Bronchial epithelial cell (primary cell): ENCODE measurements at regions not wholly inside any gene's neighbourhood (a gene's known extent, or its start where the extent isn't known, plus 50 kb on each side); places are given as distances from the start of the nearest gene placed in this dataset.
A peak's percentile ranks its signal among the peaks of the same experiment; 100 is the strongest.
"Not testable (repeated sequence)": the region's sequence is repeated elsewhere in the genome, so short reads cannot be mapped to it uniquely, and the experiment has no call there.

Source experiments
- DNase-seq: peaks from one replicate; pipeline ENCODE4 v3.0.0-alpha.2; 2010; ENCODE audit warnings: low read depth
- FAIRE-seq: peaks from 2 replicates; lab custom pipeline; 2011; peaks lifted over from hg19 to GRCh38; lab: Jason Lieb, UNC
- H3K27me3 ChIP-seq: 2 replicates; pipeline ENCODE4 v1.5.1; 2011; ENCODE audit warnings: low read length; ENCODE audit not compliant: control insufficient read depth, insufficient read depth
- H3K36me3 ChIP-seq: 2 replicates; pipeline ENCODE4 v1.5.1; 2011; ENCODE audit warnings: low read length; ENCODE audit not compliant: control insufficient read depth, insufficient read depth
- H3K4me3 ChIP-seq: 2 replicates; pipeline ENCODE4 v1.5.1; 2011; ENCODE audit warnings: mild to moderate bottlenecking, low read depth, low read length, control low read depth
- TF ChIP-seq, protein P1 (sequence below): IDR thresholded peaks from 2 replicates; pipeline ENCODE4 v1.5.1; 2011; ENCODE audit warnings: mild to moderate bottlenecking, moderate library complexity, low read length, control low read depth, inconsistent platforms; ENCODE audit not compliant: insufficient read depth, severe bottlenecking

DNA sequence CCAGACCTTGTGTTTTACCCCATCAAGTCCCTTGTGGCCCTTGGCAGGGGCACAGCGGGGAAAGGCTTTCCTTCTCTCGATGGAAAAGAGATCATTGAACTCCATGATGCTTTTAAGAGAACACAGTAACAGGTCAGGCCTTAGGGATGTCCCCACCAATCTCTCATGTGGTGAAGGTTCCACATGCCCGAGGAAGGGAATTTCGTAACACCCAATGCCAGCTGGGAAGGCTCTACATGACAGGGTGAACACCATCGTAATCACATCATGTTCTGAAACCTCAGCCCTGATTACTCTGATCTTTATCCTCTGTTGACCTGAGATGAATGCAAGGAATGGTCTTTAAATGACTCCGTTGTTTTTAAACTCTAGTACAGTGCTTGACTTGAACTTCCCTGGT, 105.5 kb upstream of the SPAG17 start:
- DNase-seq (no peak), FAIRE-seq (peak; percentile 60)
- Histone ChIP-seq H3K36me3 (no peaks in the 10 kb centered on the region), H3K4me3 (no peak overlapping the region), H3K27me3 (no peaks in the 10 kb centered on the region)
- TF ChIP-seq, protein P1, sequence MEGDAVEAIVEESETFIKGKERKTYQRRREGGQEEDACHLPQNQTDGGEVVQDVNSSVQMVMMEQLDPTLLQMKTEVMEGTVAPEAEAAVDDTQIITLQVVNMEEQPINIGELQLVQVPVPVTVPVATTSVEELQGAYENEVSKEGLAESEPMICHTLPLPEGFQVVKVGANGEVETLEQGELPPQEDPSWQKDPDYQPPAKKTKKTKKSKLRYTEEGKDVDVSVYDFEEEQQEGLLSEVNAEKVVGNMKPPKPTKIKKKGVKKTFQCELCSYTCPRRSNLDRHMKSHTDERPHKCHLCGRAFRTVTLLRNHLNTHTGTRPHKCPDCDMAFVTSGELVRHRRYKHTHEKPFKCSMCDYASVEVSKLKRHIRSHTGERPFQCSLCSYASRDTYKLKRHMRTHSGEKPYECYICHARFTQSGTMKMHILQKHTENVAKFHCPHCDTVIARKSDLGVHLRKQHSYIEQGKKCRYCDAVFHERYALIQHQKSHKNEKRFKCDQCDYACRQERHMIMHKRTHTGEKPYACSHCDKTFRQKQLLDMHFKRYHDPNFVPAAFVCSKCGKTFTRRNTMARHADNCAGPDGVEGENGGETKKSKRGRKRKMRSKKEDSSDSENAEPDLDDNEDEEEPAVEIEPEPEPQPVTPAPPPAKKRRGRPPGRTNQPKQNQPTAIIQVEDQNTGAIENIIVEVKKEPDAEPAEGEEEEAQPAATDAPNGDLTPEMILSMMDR: no peak

DNA sequence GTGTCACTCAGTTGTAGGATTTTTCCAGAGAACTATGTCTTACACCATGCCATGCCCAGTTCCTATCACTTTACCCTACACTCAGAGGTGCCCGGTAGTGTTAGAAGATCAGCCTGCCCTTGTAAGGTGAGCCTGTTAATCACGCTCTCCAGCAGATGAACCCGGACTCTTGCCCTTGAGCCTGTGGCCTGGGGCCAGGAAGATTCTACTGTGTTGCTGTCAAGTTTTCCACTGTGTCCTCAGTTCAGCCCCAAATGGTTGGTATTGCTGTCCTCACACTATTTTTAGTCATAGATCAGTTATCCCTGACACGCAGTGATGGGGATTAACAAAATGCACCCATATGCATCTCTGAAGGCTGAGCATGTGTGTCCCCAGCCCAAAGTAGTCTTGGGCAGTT, 105.0 kb upstream of the SPAG17 start:
- Histone ChIP-seq H3K27me3 (no peaks in the 10 kb centered on the region), H3K36me3 (no peaks in the 10 kb centered on the region), H3K4me3 (no peak overlapping the region)
- FAIRE-seq (no peak), DNase-seq (no peak)
- TF ChIP-seq, protein P1: no peak

DNA sequence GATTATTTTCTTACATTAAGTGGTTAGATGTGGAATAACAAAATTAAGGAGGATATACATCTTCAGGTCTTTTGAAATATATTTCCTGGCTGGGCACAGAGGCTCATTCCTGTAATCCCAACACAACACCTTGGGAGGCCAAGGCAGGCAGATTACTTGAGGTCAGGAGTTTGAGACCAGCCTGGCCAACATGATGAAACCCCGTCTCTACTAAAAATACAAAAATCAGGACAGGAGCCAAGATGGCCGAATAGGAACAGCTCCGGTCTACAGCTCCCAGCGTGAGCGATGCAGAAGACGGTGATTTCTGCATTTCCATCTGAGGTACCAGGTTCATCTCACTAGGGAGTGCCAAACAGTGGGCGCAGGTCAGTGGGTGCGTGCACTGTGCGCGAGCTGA, 95.6 kb upstream of the SPAG17 start:
- FAIRE-seq, H3K36me3 ChIP-seq, H3K27me3 ChIP-seq, DNase-seq, H3K4me3 ChIP-seq: not testable (repeated sequence)

DNA sequence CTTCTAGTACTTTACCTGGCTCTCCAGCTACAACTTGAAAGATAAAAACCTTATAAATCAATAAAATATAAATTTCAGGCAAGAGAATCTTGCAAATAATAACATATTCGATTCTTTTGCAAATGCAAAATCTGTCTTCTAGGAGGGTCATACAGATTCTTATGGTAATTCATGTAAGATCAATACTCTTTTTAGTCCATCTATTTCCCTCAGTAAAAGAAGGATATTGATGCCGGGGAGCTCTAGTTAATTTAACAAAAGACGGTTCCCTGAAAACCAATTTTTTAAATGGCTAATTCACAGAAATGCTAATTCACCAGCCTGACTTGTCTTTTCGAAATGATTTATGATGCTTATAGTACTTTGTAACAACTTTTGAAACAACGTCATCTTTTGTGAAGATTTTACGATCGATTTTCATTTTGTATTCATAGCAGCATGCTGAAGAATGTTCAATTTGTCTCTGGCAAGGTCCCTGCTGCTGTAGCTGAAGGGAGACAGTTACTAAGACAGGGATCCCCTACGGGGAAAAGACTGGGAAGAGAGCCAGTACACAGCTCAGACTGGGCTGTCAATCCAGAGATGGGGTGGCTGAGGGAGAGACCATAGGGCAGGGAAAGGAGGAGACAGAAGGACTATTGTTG, 90.6 kb upstream of the SPAG17 start:
- no peak for DNase-seq
- H3K4me3 ChIP-seq: no peak overlapping the region
- H3K36me3 ChIP-seq: no peaks in the 10 kb centered on the region
- TF ChIP-seq, protein P1: no peak
- no peak for FAIRE-seq
- no peaks in the 10 kb centered on the region for H3K27me3 ChIP-seq

DNA sequence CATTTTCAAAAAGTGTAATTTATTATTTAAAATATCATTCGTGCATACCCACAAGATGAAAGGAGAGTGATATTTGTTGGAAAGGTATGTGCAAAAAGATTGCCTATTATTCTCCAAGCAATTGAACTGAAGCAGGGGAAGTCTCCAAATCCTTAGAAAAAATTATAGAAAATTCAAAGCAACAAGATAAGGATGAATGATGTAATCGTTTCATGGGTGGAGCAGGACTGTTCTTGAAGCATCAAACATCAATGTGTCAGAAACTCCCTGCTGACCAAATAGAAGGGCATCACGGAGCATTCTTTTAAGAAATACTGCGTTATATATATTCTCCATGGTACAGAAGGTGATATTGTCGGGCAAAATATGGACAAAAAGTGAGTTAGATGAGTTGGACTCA, 87.9 kb upstream of the SPAG17 start:
- Histone ChIP-seq H3K4me3 (no peak overlapping the region), H3K27me3 (no peaks in the 10 kb centered on the region), H3K36me3 (no peaks in the 10 kb centered on the region)
- no peak for DNase-seq
- no peak for FAIRE-seq
- TF ChIP-seq, protein P1: no peak

DNA sequence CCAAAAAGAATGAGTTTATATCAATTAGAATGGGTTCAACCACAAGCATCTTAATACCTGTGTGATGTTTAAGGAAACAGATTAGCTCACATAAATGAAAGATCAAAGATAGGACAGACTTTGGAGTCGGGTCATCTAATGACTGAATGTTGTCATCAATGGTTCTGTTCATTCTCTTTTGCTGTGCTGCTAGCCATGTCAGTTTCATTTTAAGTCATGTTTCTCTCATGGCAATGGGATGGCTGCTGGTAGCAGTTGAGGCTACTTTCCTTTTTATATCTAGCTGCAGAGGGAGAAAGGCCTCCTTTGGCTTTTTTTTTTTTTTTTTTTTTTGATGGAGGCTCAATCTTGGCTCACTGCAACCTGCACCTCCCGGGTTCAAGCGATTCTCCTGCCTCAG, 86.9 kb upstream of the SPAG17 start:
- TF ChIP-seq, protein P1: no peak
- FAIRE-seq (no peak), DNase-seq (no peak)
- Histone ChIP-seq H3K27me3 (no peaks in the 10 kb centered on the region), H3K4me3 (no peak overlapping the region), H3K36me3 (no peaks in the 10 kb centered on the region)
